ENCODE measurements at regions not wholly inside any gene's neighbourhood (a gene's known extent, or its start where the extent isn't known, plus 50 kb on each side); places are given as distances from the start of the nearest gene placed in this dataset.

DNA sequence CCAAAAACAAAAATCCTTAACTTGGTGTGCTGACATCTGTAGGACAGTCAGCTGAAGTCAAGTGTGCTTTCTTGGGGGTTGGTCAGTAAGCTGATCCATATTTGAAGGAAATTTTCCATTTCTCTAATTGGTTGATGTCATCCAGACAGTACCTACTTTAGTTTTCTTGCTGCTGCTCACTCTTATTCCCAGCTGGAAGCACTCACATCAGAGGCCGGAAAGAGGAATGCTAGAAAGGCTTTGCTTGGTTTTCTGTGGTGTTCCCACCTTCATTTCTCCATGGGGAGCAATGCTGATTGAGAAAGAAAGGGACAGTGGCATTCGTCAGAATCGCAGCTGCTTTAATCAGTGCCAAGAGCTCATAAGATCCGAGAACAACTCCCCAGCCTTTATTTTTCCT, 227.0 kb downstream of the C4orf33 start (continued):
- TF ChIP-seq HDAC3 (IDR thresholded peaks at IDR 0.05; ENCODE audit: borderline replicate concordance, partially characterized antibody) (no peak), HCFC1 (IDR thresholded peaks at IDR 0.05; ENCODE audit: low read depth, low read length) (no peak), ZC3H8 (IDR thresholded peaks at IDR 0.05) (no peak)
- TF ChIP-seq, protein P1, sequence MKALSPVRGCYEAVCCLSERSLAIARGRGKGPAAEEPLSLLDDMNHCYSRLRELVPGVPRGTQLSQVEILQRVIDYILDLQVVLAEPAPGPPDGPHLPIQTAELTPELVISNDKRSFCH (CRISPR knock-in tag; IDR thresholded peaks at IDR 0.05): no peak
- TF ChIP-seq, protein P1 (tag; IDR thresholded peaks at IDR 0.05): no peak
- TF ChIP-seq, protein P2, sequence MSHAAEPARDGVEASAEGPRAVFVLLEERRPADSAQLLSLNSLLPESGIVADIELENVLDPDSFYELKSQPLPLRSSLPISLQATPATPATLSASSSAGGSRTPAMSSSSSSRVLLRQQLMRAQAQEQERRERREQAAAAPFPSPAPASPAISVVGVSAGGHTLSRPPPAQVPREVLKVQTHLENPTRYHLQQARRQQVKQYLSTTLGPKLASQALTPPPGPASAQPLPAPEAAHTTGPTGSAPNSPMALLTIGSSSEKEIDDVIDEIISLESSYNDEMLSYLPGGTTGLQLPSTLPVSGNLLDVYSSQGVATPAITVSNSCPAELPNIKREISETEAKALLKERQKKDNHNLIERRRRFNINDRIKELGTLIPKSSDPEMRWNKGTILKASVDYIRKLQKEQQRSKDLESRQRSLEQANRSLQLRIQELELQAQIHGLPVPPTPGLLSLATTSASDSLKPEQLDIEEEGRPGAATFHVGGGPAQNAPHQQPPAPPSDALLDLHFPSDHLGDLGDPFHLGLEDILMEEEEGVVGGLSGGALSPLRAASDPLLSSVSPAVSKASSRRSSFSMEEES (CRISPR knock-in tag; IDR thresholded peaks at IDR 0.05): no peak
- TF ChIP-seq, protein P3, sequence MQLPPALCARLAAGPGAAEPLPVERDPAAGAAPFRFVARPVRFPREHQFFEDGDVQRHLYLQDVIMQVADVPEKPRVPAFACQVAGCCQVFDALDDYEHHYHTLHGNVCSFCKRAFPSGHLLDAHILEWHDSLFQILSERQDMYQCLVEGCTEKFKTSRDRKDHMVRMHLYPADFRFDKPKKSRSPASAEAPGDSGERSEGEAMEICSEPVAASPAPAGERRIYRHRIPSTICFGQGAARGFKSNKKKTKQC (CRISPR knock-in tag; IDR thresholded peaks at IDR 0.05): no peak

DNA sequence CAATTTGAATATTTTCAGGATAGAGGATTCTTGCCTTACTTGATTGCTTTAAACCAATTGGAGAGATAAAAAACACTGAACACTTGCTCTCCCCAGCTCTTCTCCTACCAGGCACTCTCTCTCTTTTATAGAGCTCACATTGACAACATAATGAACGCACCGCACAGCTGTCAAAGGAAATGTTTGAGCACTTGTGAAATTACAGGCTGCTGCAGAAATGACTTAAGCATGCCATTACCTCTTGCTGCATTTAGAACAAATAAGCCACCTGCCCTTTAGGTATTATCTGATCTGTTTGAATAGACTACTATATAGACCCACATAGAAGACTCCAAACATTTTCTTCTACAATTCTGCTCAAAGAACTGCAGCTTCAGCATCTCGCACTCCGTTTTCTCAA, 227.7 kb downstream of the C4orf33 start:
- H4K20me1 ChIP-seq (replicated peaks; ENCODE audit: control insufficient read depth, insufficient read depth, low read length): no peaks in the 10 kb centered on the region
- POLR2A ChIA-PET: no interaction called here
- DNase-seq (ENCODE audit: extremely low read depth in 1 of 4, low spot score in 3 of 4) (no peak), ATAC-seq (no peak), FAIRE-seq (no peak)
- H3K4me1 ChIP-seq (replicated peaks in 1 of 2; ENCODE audit: control insufficient read depth in 2 of 2, insufficient read depth in 2 of 2, low read length in 2 of 2): no peaks in the 10 kb centered on the region
- H3K9me3 ChIP-seq (replicated peaks; ENCODE audit: control insufficient read depth, insufficient read depth, low read depth, low read length): no peaks in the 10 kb centered on the region
- H3K27ac ChIP-seq (ENCODE audit: extremely low read depth, low read depth, low read length): no peak overlapping the region
- no peaks in the 10 kb centered on the region for H3K79me2 ChIP-seq (ENCODE audit: control insufficient read depth, insufficient read depth, low read length)
- in situ Hi-C loops (cut with MboI): no loop called here
- WGBS (ENCODE audit: insufficient coverage, low coverage, missing lambda C conversion rate): 0% methylated on average over 4 of the region's 4 CpGs
- no TSS peak for BruUV-seq (replicated peaks)
- CTCF ChIA-PET (ENCODE audit: low intra/inter-chr PET ratio): no interaction called here
- H3K4me2 ChIP-seq (ENCODE audit: insufficient read depth, low read length): no peak overlapping the region
- intact Hi-C loops (cut with micrococcal nuclease): loop anchor here (10.0 kb wide), 1 partner anchor 439 kb away; no protein-coding TSS in a partner anchor
- H3K27me3 ChIP-seq (ENCODE audit: control insufficient read depth in 2 of 2, insufficient read depth in 2 of 2, low read length in 2 of 2): no peaks in the 10 kb centered on the region
- H3K9me1 ChIP-seq (ENCODE audit: control insufficient read depth, insufficient read depth, low read length): no peaks in the 10 kb centered on the region
- H3K4me3 ChIP-seq: no peak overlapping the region
- no peak overlapping the region for H2AFZ ChIP-seq (ENCODE audit: low read depth, low read length)
- no peak overlapping the region for H3K9ac ChIP-seq (ENCODE audit: insufficient read depth in 1 of 2, low read depth in 2 of 2, low read length in 2 of 2)
- H3K36me3 ChIP-seq (ENCODE audit: control insufficient read depth, insufficient read depth, low read length): no peaks in the 10 kb centered on the region
- no peak for TF ChIP-seq SMAD1 (IDR thresholded peaks at IDR 0.05; ENCODE audit: low read depth, low read length, partially characterized antibody)
- TF ChIP-seq BCLAF1 (IDR thresholded peaks at IDR 0.05; ENCODE audit: borderline replicate concordance in 1 of 2, control insufficient read depth in 1 of 2, low read depth in 2 of 2, low read length in 1 of 2): no peak
- no peak for TF ChIP-seq NR2F6 (CRISPR knock-in tag; IDR thresholded peaks at IDR 0.05)
- TF ChIP-seq ZNF324 (CRISPR knock-in tag; IDR thresholded peaks at IDR 0.05): no peak
- no peak for TF ChIP-seq TEAD4 (IDR thresholded peaks at IDR 0.05; ENCODE audit: low read length)
- TF ChIP-seq TEAD4 (CRISPR knock-in tag; IDR thresholded peaks at IDR 0.05; ENCODE audit: borderline replicate concordance): no peak
- no peak for TF ChIP-seq BRCA1 (IDR thresholded peaks at IDR 0.05)
- no peak for TF ChIP-seq BRCA1 (CRISPR knock-in tag; IDR thresholded peaks at IDR 0.05)
- no peak for TF ChIP-seq PHB2 (IDR thresholded peaks at IDR 0.05; ENCODE audit: low read depth)
- no peak for TF ChIP-seq TAF9B (IDR thresholded peaks at IDR 0.05; ENCODE audit: partially characterized antibody)
- TF ChIP-seq POLR2G (IDR thresholded peaks at IDR 0.05; ENCODE audit: low read depth, low read length): no peak
- TF ChIP-seq CC2D1A (IDR thresholded peaks at IDR 0.05): no peak
